A673 (cell line): ENCODE measurements at regions not wholly inside any gene's neighbourhood (a gene's known extent, or its start where the extent isn't known, plus 50 kb on each side); places are given as distances from the start of the nearest gene placed in this dataset.

Experiments used
- BruUV-seq: library from RNA; stranded (reverse); fragments of 400-500 nt; replicated peaks from 2 replicates; lab custom pipeline; 2021; lab: Mats Ljungman, UMichigan
- CTCF ChIA-PET: fragments of 300-600 bp; sonication (Branson Sonifier 250); formaldehyde crosslinking; loops from one replicate; lab custom pipeline; 2022; ENCODE audit warnings: antibody characterized with exemption; lab: Charles Lee
- POLR2A ChIA-PET: fragments of 300-600 bp; sonication (Branson Sonifier 250); formaldehyde crosslinking; loops from one replicate; lab custom pipeline; 2022; ENCODE audit warnings: antibody characterized with exemption; ENCODE audit not compliant: low non-redundant PET; lab: Charles Lee
- DNase-seq: peaks from one replicate; pipeline ENCODE4 v3.0.0-alpha.2; 2015; ENCODE audit warnings: low spot score
- H3K27ac ChIP-seq: fragments of 200-600 bp; sonication (generic); 2 replicates; pipeline ENCODE4 v1.5.1; 2016; ENCODE audit warnings: mixed run types, low read depth, mild to moderate bottlenecking, mixed read lengths, antibody characterized with exemption, low read length; ENCODE audit not compliant: poor library complexity, severe bottlenecking
- H3K27me3 ChIP-seq: fragments of 200-600 bp; sonication (generic); replicated peaks from 2 replicates; pipeline ENCODE4 v1.6.1; 2017; ENCODE audit warnings: mixed run types, low read depth, mild to moderate bottlenecking, mixed read lengths, antibody characterized with exemption, low read length; ENCODE audit not compliant: insufficient read depth, poor library complexity
- H3K36me3 ChIP-seq: fragments of 200-600 bp; sonication (generic); 2 replicates; pipeline ENCODE4 v1.6.1; 2016; ENCODE audit warnings: mixed run types, mild to moderate bottlenecking, mixed read lengths, antibody characterized with exemption, low read length; ENCODE audit not compliant: insufficient read depth, poor library complexity, severe bottlenecking
- H3K4me1 ChIP-seq: fragments of 200-600 bp; sonication (generic); 2 replicates; pipeline ENCODE4 v1.6.1; 2017; ENCODE audit warnings: mixed run types, mild to moderate bottlenecking, mixed read lengths, antibody characterized with exemption, low read length; ENCODE audit not compliant: insufficient read depth, poor library complexity, severe bottlenecking
- H3K4me3 ChIP-seq: fragments of 200-600 bp; sonication (generic); 2 replicates; pipeline ENCODE4 v1.5.1; 2016; ENCODE audit warnings: low read depth, mixed run types, mild to moderate bottlenecking, mixed read lengths, low read length; ENCODE audit not compliant: poor library complexity, severe bottlenecking
- H3K9me3 ChIP-seq: fragments of 200-600 bp; sonication (generic); 2 replicates; pipeline ENCODE4 v1.6.1; 2016; ENCODE audit warnings: mixed run types, low read depth, mild to moderate bottlenecking, mixed read lengths, antibody characterized with exemption, low read length; ENCODE audit not compliant: poor library complexity, severe bottlenecking
- CTCF ChIP-seq: fragments of 300-800, 200-600 bp; sonication (generic); conservative IDR thresholded peaks from 2 replicates; pipeline ENCODE4 v1.5.1; 2017; ENCODE audit warnings: low read depth, mild to moderate bottlenecking, antibody characterized with exemption, low read length, moderate library complexity, mixed read lengths
- EZH2 ChIP-seq: fragments of 200-600 bp; sonication (generic); IDR thresholded peaks from 2 replicates; pipeline ENCODE4 v1.6.1; 2017; ENCODE audit warnings: borderline replicate concordance, low read depth, mild to moderate bottlenecking, mixed read lengths, antibody characterized with exemption, low read length; ENCODE audit not compliant: poor library complexity, severe bottlenecking
- intact Hi-C: fragments of 100-400 bp; cut with micrococcal nuclease; formaldehyde crosslinking; loops from one replicate; pipeline ENCODE4 v1.10.0; 2022; ENCODE audit not compliant: unreplicated experiment

- ChIA-PET POLR2A (no interaction called here), CTCF (no interaction called here)
- no peaks in the 10 kb centered on the region for H3K9me3 ChIP-seq
- no peak for DNase-seq
- H3K4me3 ChIP-seq = no peak overlapping the region
- H3K36me3 ChIP-seq = no peaks in the 10 kb centered on the region
- TF ChIP-seq EZH2 (no peak), CTCF (no peak)
- intact Hi-C loops = no loop called here
- peaks cover 23% of the 10 kb centered on the region for H3K27me3 ChIP-seq
- BruUV-seq = no TSS peak
- no peak overlapping the region for H3K27ac ChIP-seq
- H3K4me1 ChIP-seq = peaks cover 4% of the 10 kb centered on the region
Observed at GRCh38 chr10:4409319-4409718, 416.7 kb upstream of the AKR1E2 start.

- ChIA-PET CTCF (no interaction called here), POLR2A (no interaction called here)
- intact Hi-C loops = no loop called here
- H3K27ac ChIP-seq = no peak overlapping the region
- H3K4me1 ChIP-seq = peaks cover 4% of the 10 kb centered on the region
- H3K36me3 ChIP-seq = no peaks in the 10 kb centered on the region
- H3K9me3 ChIP-seq = no peaks in the 10 kb centered on the region
- H3K4me3 ChIP-seq = no peak overlapping the region
- no TSS peak for BruUV-seq
- H3K27me3 ChIP-seq = peaks cover 25% of the 10 kb centered on the region
- DNase-seq = peak; percentile 16
- TF ChIP-seq EZH2 = no peak
- TF ChIP-seq CTCF = no peak
Observed at GRCh38 chr10:4407783-4408182, 418.2 kb upstream of the AKR1E2 start.

GRCh38 chr10:4405828-4406227 lies 420.2 kb upstream of the AKR1E2 start:
- peaks cover 25% of the 10 kb centered on the region for H3K27me3 ChIP-seq
- H3K4me1 ChIP-seq = peaks cover 4% of the 10 kb centered on the region
- no peak overlapping the region for H3K27ac ChIP-seq
- CTCF ChIA-PET = no interaction called here
- no peak overlapping the region for H3K4me3 ChIP-seq
- BruUV-seq = no TSS peak
- no peaks in the 10 kb centered on the region for H3K9me3 ChIP-seq
- POLR2A ChIA-PET = no interaction called here
- DNase-seq = no peak
- no peaks in the 10 kb centered on the region for H3K36me3 ChIP-seq
- intact Hi-C loops = no loop called here
- TF ChIP-seq EZH2 (no peak), CTCF (no peak)
